HG02885 (cell line): ENCODE measurements at regions not wholly inside any gene's neighbourhood (a gene's known extent, or its start where the extent isn't known, plus 50 kb on each side); places are given as distances from the start of the nearest gene placed in this dataset.

Experiments used
- ATAC-seq: cut with Tn5 transposase; IDR thresholded peaks from one replicate; pipeline ENCODE4 v1.9.1; 2021; ENCODE audit warnings: mild to moderate bottlenecking; ENCODE audit not compliant: unreplicated experiment, poor library complexity

DNA sequence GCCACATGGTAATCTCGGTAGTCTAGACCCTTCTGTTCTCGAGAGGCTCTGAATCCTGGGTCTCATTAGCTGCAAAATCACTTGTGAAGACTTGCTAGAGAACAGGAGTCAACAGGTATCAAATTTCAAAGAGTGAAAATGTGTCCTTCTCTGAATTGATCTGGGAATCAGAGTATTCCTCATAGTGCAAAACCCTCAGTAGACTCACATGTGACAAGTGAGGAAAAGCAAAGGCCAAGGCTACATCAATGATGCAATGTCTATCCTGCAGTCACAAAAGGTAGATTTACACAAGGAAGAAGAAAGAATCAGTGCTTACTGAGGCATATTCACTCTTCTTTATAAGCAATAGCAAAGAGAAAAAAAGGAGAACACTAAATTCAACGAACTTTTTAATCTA, 1220.0 kb upstream of the GJE1 start:
- no peak for ATAC-seq

DNA sequence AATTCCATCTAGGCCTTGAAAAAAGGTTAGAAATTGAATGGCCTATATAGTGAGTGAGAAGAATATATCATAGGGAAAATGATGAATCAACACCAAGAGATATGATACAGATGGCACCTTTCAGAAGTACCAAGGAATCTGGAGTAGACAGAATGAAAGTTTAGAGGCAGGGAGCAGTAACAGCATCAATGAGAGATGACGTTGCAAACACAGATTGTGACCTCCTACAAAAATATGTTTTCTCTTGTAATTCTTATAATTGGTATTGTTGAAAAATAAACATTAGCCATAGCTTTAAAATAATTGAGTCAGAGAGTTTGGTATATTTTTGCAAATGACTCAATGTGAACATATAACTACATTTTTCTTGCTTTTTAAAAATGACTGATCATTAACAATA, 1223.1 kb upstream of the GJE1 start:
- ATAC-seq = no peak

DNA sequence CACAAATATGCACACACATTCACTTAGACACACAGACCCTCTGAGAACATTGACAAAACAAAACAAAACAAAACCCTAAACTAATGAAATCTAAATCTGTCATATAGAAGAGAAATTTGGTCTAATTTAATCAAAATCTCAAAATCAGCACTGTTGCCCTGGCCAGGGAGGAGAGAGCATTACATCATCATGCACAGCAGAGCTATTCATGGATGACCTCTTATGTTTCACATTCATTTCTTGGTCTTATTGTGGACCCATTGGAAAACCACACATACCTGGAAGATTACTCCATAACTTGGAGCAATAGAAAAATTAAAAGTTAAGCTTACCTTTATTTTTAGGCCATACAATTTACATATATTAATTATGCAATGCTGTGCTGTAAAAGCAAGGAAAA, 1223.6 kb upstream of the GJE1 start:
- ATAC-seq = no peak

DNA sequence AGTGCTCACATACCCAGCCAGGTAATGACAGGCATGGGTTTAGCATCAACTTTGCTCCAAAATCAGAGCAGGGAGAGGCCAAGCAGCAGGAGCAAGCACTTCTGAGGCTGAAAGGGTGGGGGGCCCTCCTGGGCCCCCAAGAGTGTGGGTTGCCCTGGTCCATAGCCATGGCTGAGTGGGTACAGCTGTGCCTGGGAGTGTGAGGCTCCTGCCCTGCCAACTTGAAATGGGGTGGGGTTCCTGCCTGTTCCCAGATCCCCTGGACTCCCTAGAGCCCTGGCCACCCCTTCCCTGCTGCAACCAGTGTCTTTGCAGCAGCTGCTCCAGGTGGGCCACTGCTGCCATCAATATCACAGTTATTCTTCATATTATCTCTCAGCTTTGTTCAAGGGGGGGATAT, 1224.2 kb upstream of the GJE1 start:
- no peak for ATAC-seq

DNA sequence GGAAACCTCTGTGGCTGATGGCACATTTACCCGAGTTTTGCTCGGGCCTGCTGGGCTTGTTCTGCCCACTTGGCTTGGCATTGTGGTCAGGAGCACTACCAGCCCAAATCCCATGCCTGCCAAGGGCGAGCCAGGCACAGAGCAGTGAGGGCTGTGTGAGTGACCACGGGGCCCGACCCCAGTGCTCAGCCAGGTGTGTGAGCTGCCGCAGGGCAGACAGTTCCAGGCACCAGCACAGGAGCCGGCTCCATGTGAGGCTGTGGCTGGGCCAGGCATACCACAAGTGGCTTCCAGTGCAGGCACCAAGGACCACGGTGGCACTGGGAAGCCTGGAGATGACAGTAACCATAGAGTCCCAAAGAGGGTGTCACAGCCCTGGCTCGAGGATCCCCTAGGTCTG, 1225.5 kb upstream of the GJE1 start:
- ATAC-seq = no peak

DNA sequence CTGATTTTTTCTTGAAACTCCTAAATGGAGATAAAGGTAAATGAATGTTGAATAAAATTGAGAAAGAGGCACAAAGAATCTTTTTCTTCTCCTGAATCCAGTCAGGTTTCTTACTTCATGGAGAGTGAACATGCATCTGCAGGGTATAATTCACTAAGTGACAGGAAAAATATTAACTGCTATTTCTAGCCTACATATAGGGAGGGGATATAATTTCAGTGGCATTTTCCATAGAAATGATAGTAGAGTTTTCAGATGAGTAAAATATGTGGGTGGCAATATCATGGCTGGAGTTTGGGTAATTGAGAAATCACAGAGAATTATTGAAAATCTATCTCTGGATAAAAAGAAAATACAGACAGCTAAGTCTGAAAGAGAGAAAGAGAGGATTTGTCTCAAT, 1227.0 kb upstream of the GJE1 start:
- no peak for ATAC-seq

DNA sequence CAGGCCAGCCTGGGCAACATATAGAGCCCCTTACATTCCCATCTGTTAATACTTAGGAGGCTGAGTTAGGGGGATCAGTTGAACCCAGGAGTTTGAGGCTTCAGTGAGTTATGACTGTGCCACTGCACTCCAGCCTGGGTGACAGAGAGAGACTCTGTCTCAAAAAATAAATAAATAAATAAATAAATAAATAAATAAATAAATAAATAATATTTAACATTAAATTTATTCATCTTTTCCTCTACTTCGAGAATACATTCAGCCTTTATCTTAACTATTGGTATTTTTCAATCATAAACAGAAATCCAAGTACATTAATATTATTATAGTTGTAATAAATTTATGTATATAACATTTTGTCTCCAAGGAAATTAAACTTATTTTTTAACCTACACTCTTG, 1227.7 kb upstream of the GJE1 start:
- ATAC-seq = no peak

DNA sequence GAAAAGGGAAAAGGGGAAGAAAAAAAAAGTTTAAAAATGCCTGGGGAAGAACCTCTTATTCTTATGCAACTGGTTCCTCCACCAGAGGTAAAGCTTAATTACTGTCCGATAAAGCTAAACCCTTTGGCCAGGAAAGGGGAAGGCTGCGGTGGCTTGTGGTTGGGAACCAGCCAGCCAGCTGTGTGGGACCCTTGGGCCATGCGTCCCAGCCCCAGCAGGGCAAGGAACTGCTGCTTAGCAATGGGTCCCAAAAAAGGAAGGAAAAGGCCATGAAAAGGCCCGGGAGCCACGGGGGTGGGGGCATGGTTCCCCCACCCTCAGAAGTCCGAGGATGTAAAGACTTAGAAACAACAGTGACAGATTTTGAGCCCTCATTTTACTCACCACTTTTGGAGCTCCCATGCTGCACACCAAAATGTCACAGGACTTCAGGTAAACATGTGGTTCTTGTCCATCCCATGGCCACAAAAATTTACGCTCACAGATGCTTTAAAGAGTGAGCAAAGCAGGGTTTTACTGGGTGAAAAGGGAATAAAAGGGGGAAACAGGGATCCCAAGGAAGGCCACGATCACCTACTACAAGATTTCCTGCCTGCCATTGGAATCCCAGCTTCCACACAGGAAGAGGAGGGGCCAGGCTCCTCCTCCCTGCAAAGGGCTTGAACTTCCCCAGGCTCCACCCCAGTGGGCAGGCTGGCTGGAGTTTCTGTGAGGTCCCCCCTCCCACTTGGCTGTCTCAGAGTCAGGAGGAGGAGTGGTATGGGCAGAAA, 1234.7 kb upstream of the GJE1 start:
- ATAC-seq = no peak

DNA sequence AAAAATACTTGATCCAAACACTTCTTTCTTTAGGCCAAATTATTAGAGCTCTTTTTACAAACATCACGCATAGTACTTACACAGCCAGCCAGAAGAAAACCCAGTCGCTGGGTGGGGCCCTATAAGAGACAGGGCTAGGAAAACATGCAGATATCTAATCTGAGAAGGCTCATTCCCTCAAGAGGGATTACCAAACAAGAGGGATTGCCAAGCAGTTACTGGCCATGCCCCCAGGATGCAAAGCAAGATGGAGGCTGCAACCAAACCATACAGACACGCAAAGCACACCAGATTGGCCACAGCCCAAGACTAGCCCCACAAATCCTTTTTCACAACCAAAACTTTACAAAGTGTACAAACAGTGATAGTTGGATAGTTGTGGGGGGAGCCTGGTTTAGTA, 1235.4 kb upstream of the GJE1 start:
- no peak for ATAC-seq

DNA sequence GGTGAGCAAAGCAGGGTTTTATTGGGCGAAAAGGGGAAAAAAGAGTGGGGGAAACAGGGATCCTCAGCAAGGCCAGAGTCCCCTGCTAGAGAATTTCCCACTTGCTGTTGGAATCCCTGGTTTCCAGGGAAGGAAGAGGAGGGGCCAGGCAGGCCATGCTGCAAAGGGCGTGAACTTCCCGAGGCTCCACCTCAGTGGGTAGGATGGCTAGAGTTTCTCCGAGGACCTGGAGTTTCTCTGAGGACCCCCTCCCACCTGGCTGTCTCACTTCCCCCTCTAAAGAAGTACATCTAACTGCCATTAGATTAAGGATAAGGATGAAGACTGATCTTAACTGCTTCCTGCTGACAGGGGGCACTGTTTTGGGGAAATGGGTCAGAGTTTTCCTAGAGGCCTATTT, 1239.3 kb upstream of the GJE1 start:
- ATAC-seq = no peak

DNA sequence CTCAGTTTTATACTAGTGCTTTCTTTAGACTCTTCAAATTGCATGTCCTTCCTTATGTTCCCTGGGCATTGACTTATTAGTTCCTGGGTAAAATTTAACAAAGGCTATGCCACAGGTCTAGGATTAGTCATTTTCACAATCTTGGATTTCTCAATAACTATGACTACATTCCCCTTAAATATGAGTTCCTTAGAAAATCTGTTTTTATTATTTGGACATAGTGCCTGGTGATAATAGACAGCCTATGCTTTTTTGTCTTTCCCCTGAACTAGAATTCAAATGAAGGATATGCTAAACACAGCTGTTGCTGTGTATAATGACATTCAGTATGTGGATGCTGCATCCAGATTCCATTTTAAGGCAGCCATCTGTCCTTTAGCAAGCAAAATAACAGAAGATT, 1252.8 kb upstream of the GJE1 start:
- no peak for ATAC-seq

DNA sequence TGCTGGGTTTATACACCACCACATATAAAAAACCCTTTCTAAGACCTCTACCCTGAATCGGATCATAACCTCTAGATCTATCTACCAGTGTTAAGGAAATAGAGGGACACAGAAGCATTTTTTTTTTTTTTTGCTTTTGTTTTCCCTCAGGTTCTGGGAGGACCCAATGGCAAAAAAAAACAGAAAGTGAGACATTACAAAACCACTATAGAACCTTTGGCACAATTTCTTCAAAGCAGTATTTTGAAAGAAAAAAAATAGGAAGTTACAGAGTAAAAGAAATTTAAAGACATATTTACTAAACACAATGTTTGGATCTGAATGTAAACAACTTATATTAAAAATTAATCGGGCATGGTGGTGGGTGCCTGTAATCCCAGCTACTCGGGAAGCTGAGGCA, 1258.7 kb upstream of the GJE1 start:
- no peak for ATAC-seq

DNA sequence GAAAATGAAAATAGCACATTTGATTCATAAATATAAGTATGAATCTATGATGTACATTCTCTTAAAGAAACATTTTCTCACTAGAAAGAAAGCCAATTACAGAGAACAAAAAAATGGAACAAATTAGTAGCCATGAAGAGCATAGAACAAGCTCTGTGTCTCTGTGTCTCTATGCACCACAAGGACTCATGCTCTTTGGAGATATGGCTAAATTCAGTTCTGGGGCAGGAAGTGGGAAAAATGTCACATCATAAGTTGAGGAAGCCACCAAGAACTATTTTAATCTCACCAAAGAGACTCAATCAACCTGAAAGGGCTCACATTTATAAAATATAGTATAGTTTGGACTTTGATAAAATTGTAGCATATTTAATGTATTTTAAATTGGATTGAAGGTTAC, 1259.8 kb upstream of the GJE1 start:
- no peak for ATAC-seq

DNA sequence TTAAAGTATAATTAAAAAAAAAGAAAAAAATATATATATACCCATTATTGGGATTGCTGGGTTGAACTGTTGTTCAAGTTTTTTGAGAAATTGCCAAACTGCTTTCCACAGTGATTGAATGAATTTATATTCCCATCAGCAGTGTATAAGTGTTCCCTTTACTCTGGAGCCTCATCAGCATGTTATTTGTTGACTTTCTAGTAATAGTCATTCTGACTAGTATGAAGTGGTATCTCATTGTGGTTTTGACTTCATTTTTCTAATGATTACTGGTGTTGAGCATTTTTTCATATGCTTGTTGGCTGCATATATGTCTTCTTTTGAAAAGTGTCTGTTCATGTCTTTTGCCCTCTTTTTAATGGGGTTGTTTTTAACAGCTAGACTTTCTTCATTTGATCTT, 1260.8 kb upstream of the GJE1 start:
- no peak for ATAC-seq

DNA sequence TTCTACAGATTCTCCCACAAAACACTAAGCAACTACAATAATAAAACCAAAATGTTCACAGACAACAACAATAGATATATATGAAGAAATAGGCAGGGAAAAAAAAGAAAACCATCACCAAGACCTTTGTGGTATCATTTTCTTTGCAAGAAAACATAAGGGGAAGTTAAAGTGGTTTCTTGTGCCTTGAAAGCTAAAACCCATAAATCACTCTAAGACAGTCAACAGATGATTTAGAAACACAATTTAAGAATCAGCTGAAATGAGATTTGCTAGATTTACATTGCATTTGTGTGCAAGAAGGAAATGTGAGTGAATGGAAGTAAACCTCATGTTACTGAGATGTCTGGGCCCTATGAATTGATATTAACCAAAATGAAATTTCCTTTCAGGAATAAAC, 1265.4 kb upstream of the GJE1 start:
- no peak for ATAC-seq

DNA sequence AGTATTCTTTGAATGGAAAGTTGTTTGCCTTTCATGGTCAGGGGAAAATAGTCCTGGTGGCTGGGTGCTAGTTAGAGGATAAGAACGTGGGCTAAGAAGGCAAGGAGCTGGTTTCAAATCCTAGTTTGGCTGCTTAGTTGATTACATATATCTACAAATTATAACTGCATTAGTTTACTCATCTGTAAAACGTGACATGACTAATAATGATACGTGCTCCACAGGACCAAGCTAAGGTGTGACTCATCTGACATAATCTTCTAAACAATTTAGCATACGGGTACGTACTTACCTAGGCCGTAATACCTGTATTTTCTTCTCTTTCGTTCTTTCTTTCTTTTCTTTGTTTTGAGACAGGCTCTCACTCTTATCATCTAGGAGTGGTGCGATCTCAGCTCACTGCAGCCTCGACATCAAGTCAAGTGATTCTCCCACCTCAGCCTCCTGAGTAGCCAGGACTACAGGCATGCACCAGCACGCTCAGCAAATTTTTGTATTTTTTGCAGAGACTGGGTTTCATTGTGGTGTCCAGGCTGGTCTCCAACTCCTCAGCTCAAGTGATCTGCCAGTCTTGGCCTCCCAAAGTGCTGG, 1274.2 kb upstream of the GJE1 start:
- ATAC-seq = no peak

DNA sequence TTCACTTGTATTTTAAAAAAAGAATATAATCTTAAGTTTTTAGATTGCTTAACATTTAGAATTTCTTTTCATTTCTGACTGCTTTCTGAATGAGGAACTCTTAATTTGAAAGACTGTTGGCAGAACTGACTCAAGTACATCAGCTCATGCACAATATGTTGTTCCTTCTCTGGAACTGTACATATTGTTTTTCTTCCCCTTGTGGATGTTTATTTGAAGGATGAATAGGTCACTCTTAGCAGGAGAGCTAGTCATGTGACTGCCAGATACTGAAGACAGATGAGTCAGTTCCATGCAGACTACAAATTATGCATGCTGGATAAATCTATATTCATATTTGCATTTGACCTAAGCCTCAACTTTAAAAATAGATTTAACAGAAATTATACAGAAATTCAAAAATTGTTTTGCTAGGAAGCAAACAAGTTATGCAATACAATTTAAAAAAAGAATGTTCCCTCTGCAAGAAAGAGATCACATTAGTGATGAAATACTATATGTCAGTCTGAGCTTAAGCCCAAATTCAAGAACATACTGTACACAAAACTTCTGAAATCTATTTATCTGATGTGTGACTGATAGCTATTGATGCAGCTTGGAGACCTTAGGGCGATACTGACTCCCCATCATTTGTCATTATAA, 1274.9 kb upstream of the GJE1 start:
- ATAC-seq = no peak

DNA sequence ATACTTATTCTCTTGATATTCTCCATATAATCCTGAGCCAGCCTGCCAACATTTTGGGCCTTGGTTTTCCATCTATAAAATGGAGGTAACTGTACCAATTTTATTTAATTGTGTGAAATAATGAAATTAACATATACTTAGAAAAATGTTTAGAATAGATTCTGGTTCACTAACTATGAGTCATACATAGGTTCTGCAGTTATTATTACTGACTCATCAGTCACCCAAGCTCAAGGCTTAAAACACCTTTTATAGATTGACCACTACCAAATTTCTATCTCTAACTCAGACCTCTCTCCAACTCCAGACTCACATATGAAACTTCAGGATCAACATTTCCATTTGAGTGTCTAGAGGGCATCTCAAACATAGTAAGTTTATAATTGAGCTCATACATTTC, 1277.2 kb upstream of the GJE1 start:
- ATAC-seq = no peak

DNA sequence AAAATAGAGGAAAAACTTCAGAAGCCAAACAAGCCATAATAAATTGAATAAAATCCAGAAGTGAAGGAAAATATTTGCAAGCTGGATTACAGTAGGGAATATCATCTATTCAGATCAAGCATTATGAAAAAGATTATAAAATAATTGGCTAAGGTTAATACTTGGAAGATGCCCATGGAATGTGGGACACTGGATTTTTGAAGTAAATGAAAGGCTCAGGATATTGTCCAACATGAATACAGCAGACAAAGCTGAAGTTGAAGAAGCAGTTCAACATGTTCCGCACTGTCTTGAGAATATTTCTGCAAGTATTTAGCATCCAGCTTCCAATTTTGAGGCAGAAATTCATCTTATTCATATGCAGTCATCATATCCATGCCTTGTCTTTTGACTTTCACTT, 1278.4 kb upstream of the GJE1 start:
- no peak for ATAC-seq

DNA sequence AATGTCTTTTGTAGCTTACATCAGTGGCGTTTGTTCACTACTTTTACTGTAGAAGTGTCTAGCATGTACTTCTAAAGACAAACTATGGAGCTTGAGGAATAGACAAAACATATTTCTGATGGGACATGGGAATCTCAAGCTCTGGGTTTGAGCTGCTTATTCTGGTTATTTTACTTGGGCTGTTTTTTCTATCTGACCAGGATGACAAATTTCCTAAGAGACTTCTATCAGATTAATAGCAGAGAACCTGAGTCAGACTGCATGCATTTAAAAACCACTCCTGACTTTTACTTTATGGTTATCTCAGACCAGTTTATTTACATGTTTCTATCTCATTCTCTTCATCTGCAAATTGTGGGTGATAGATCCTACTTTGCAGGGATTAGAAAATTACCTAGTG, 1282.3 kb upstream of the GJE1 start:
- no peak for ATAC-seq

DNA sequence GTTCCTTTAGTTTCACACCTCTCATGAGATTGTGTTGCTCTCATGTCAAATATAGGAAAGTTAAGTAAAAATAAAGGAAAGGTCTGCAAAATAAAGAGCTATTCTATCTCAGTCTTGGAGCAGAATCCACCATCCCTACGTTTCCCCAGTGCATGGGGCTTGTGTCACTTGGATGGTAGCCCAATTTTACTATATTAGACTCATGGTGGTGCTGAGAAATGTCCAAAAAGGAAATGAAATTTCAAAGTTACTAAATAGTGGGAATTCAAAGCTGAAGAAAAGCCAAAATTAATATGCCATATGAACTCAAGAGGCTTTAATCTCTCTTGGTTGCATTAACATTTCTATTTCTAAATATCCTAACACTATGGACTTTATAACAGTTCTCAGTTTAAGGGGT, 1283.3 kb upstream of the GJE1 start:
- no peak for ATAC-seq

DNA sequence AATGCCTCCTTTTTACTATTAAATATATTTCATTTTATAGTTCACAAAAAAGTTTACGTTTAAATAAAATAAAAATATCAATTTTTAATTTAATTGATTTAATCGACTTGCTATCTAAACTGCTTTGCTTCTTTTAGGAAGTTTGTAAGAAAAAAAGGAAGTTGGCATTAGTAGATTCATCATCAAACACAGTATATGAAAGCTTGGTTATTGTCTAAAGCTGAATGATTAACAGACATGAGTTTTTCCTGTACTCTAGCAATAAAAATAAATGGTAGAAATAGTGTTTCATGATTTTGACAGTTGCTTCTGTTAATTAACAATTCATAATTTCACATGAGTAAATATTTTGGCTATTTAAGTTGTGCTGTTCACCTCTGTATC, 1285.5 kb upstream of the GJE1 start:
- ATAC-seq = no peak
